Liver (tissue), 3 donors: ENCODE measurements at regions not wholly inside any gene's neighbourhood (a gene's known extent, or its start where the extent isn't known, plus 50 kb on each side); places are given as distances from the start of the nearest gene placed in this dataset.

Source experiments
- EGR1 ChIP-seq, 2 donors: IDR thresholded peaks; 2 replicates each; pipeline ENCODE4 v1.6.1; 2016 to 2018; ENCODE audit warnings: antibody characterized with exemption in 2 of 2, low read depth in 2 of 2
- GABPA ChIP-seq, 2 donors: IDR thresholded peaks in 1 of 2; conservative IDR thresholded peaks in 1 of 2; 2 replicates each; pipeline ENCODE4 v1.6.1; 2016; ENCODE audit warnings: antibody characterized with exemption in 2 of 2, mild to moderate bottlenecking in 1 of 2, moderate library complexity in 1 of 2
- NR2F2 ChIP-seq: IDR thresholded peaks from 2 replicates; pipeline ENCODE4 v1.6.1; 2016; ENCODE audit warnings: antibody characterized with exemption
- RAD21 ChIP-seq, 2 donors: IDR thresholded peaks; 2 replicates each; pipeline ENCODE4 v1.6.1; 2016; ENCODE audit warnings: antibody characterized with exemption in 2 of 2, mild to moderate bottlenecking in 2 of 2
- TAF1 ChIP-seq: conservative IDR thresholded peaks from 2 replicates; pipeline ENCODE4 v1.6.1; 2016; ENCODE audit warnings: antibody characterized with exemption, mild to moderate bottlenecking
- YY1 ChIP-seq: IDR thresholded peaks from 2 replicates; pipeline ENCODE4 v1.6.1; 2016; ENCODE audit warnings: antibody characterized with exemption, mild to moderate bottlenecking
- TF ChIP-seq, protein P1 (sequence below): fragments of 150-350 bp; IDR thresholded peaks from 2 replicates; pipeline ENCODE4 v1.5.1; 2017; ENCODE audit warnings: improper control_type of control experiment, low read depth, low read length; ENCODE audit not compliant: missing input control
- TF ChIP-seq, protein P2 (sequence below): IDR thresholded peaks from 2 replicates; pipeline ENCODE4 v1.6.1; 2016; ENCODE audit warnings: antibody characterized with exemption
- donor health status: healthy.
- donor health status: healthy.

DNA sequence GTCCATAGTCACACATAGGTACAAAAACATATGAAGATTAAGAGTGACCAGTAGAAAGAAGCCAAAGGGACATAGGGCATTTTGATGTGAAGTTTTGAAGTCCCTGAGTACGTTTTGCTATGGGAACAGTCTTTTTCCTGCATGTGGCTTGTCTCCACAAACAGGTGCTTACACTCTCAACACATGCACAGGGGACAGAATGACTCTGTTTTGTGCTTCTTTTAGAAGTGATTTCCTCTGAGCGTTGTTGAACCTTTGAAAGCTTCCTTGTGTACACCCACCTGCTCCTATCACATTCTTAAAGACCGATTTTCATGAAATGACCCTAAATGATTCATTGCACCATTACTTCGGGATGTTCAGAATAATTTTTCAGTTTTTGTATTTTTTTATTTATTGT, 338.8 kb upstream of the CDH4 start:
- TF ChIP-seq, protein P1, sequence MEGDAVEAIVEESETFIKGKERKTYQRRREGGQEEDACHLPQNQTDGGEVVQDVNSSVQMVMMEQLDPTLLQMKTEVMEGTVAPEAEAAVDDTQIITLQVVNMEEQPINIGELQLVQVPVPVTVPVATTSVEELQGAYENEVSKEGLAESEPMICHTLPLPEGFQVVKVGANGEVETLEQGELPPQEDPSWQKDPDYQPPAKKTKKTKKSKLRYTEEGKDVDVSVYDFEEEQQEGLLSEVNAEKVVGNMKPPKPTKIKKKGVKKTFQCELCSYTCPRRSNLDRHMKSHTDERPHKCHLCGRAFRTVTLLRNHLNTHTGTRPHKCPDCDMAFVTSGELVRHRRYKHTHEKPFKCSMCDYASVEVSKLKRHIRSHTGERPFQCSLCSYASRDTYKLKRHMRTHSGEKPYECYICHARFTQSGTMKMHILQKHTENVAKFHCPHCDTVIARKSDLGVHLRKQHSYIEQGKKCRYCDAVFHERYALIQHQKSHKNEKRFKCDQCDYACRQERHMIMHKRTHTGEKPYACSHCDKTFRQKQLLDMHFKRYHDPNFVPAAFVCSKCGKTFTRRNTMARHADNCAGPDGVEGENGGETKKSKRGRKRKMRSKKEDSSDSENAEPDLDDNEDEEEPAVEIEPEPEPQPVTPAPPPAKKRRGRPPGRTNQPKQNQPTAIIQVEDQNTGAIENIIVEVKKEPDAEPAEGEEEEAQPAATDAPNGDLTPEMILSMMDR = no peak
- TF ChIP-seq GABPA (IDR thresholded peaks at IDR 0.05 in 1 of 2, conservative IDR thresholded peaks at IDR 0.05 in 1 of 2) (no peak), RAD21 (IDR thresholded peaks at IDR 0.05) (no peak), EGR1 (IDR thresholded peaks at IDR 0.05; ENCODE audit: low read depth in 2 of 2) (no peak), NR2F2 (no peak), YY1 (no peak), TAF1 (no peak)
- TF ChIP-seq, protein P2, sequence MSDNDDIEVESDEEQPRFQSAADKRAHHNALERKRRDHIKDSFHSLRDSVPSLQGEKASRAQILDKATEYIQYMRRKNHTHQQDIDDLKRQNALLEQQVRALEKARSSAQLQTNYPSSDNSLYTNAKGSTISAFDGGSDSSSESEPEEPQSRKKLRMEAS = no peak
